WTC11 (cell line): ENCODE measurements at regions not wholly inside any gene's neighbourhood (a gene's known extent, or its start where the extent isn't known, plus 50 kb on each side); places are given as distances from the start of the nearest gene placed in this dataset.

Experiments
- ATAC-seq: fragments of 200-7000 bp; cut with Tn5 transposase; 2 replicates; pipeline ENCODE4 v1.10.0; 2021; ENCODE audit warnings: mild to moderate bottlenecking, moderate library complexity
- CTCF ChIA-PET: fragments of 300-600 bp; sonication (Branson Sonifier 250); formaldehyde crosslinking; loops from one replicate; lab custom pipeline; 2021; ENCODE audit warnings: antibody characterized with exemption; lab: Charles Lee
- POLR2A ChIA-PET: fragments of 350-600 bp; sonication (Branson Sonifier 250); formaldehyde crosslinking; loops from one replicate; lab custom pipeline; 2021; ENCODE audit warnings: antibody characterized with exemption; lab: Charles Lee
- DNase-seq: peaks from one replicate; pipeline ENCODE4 v3.0.0; 2021; ENCODE audit warnings: low spot score
- H3K27ac Mint-ChIP-seq: 2 replicates; pipeline ENCODE4 v1.8.0; 2021; ENCODE audit warnings: mixed read lengths
- H3K27me3 Mint-ChIP-seq: 2 replicates; pipeline ENCODE4 v1.8.0; 2021; ENCODE audit warnings: low read depth, mild to moderate bottlenecking, moderate library complexity, mixed read lengths
- H3K36me3 Mint-ChIP-seq: 2 replicates; pipeline ENCODE4 v1.8.0; 2021; ENCODE audit warnings: mixed read lengths
- H3K4me1 Mint-ChIP-seq: 2 replicates; pipeline ENCODE4 v1.8.0; 2022; ENCODE audit warnings: mixed read lengths
- H3K4me3 Mint-ChIP-seq: 2 replicates; pipeline ENCODE4 v1.8.0; 2021; ENCODE audit warnings: mild to moderate bottlenecking, moderate library complexity, mixed read lengths
- H3K9me3 Mint-ChIP-seq: 2 replicates; pipeline ENCODE4 v1.8.0; 2021; ENCODE audit warnings: mixed read lengths
- CREB1 ChIP-seq: sonication (generic); formaldehyde crosslinking; IDR thresholded peaks from 2 replicates; pipeline ENCODE4 v1.8.0; 2023; ENCODE audit warnings: mild to moderate bottlenecking, missing genetic modification reagents
- ELF4 ChIP-seq: sonication (generic); formaldehyde crosslinking; IDR thresholded peaks from 2 replicates; pipeline ENCODE4 v1.8.1; 2022; ENCODE audit warnings: low read depth, mild to moderate bottlenecking, moderate library complexity, missing genetic modification reagents
- FOXJ3 ChIP-seq: sonication (generic); formaldehyde crosslinking; IDR thresholded peaks from 2 replicates; pipeline ENCODE4 v1.9.0; 2021; ENCODE audit warnings: missing genetic modification reagents, mild to moderate bottlenecking, borderline replicate concordance
- GABPB1 ChIP-seq: sonication (generic); formaldehyde crosslinking; IDR thresholded peaks from 2 replicates; pipeline ENCODE4 v1.8.1; 2023; ENCODE audit warnings: mild to moderate bottlenecking, missing genetic modification reagents
- GRHL2 ChIP-seq: fragments of 250-450 bp; sonication (Bioruptor Pico); IDR thresholded peaks from 2 replicates; pipeline ENCODE4 v1.8.0; 2022; ENCODE audit warnings: mild to moderate bottlenecking, moderate library complexity; ENCODE audit not compliant: insufficient replicate concordance, severe bottlenecking
- IRF2 ChIP-seq: sonication (generic); formaldehyde crosslinking; IDR thresholded peaks from 2 replicates; pipeline ENCODE4 v1.8.0; 2022; ENCODE audit warnings: low read depth, missing genetic modification reagents, borderline replicate concordance
- JAZF1 ChIP-seq: fragments of 250-450 bp; sonication (Bioruptor Pico); IDR thresholded peaks from 2 replicates; pipeline ENCODE4 v1.9.0; 2021; ENCODE audit warnings: moderate library complexity, mild to moderate bottlenecking, inconsistent platforms
- KAT7 ChIP-seq: sonication (generic); formaldehyde crosslinking; IDR thresholded peaks from 2 replicates; pipeline ENCODE4 v1.8.1; 2023; ENCODE audit warnings: missing genetic modification reagents, mild to moderate bottlenecking, borderline replicate concordance
- NFATC4 ChIP-seq: fragments of 250-450 bp; sonication (Bioruptor Pico); IDR thresholded peaks from 2 replicates; pipeline ENCODE4 v1.9.0; 2021; ENCODE audit warnings: mild to moderate bottlenecking
- OVOL2 ChIP-seq: fragments of 250-450 bp; sonication (Bioruptor Pico); IDR thresholded peaks from 2 replicates; pipeline ENCODE4 v1.9.0; 2021; ENCODE audit warnings: mild to moderate bottlenecking, borderline replicate concordance
- SP1 ChIP-seq: sonication (generic); formaldehyde crosslinking; conservative IDR thresholded peaks from 2 replicates; pipeline ENCODE4 v1.8.1; 2022; ENCODE audit warnings: missing genetic modification reagents
- TEAD4 ChIP-seq: sonication (generic); formaldehyde crosslinking; IDR thresholded peaks from 2 replicates; pipeline ENCODE4 v1.8.0; 2022; ENCODE audit warnings: mild to moderate bottlenecking, missing genetic modification reagents
- ZNF263 ChIP-seq: sonication (generic); formaldehyde crosslinking; IDR thresholded peaks from 2 replicates; pipeline ENCODE4 v1.8.1; 2022; ENCODE audit warnings: low read depth, mild to moderate bottlenecking, moderate library complexity, missing genetic modification reagents
- ZSCAN18 ChIP-seq: fragments of 250-450 bp; sonication (Bioruptor Pico); IDR thresholded peaks from 2 replicates; pipeline ENCODE4 v2.1.2; 2022; ENCODE audit warnings: mild to moderate bottlenecking, moderate library complexity
- TF ChIP-seq, protein P1 (sequence below): sonication (generic); formaldehyde crosslinking; IDR thresholded peaks from 2 replicates; pipeline ENCODE4 v1.8.1; 2022; ENCODE audit warnings: mild to moderate bottlenecking, moderate library complexity, missing genetic modification reagents
- TF ChIP-seq, protein P2 (sequence below): sonication (generic); formaldehyde crosslinking; IDR thresholded peaks from 2 replicates; pipeline ENCODE4 v1.8.0; 2023; ENCODE audit warnings: mild to moderate bottlenecking, missing genetic modification reagents
- TF ChIP-seq, protein P3 (sequence below): fragments of 200-600 bp; IDR thresholded peaks from 2 replicates; pipeline ENCODE4 v1.8.0; 2022; ENCODE audit warnings: antibody characterized with exemption
- TF ChIP-seq, protein P4 (sequence below): fragments of 250-450 bp; sonication (Bioruptor Pico); IDR thresholded peaks from 2 replicates; pipeline ENCODE4 v1.8.0; 2021; ENCODE audit warnings: mild to moderate bottlenecking

- Mint-ChIP-seq H3K9me3 (peaks cover 23% of the 10 kb centered on the region), H3K27ac (no peak overlapping the region), H3K4me1 (no peaks in the 10 kb centered on the region), H3K27me3 (no peaks in the 10 kb centered on the region), H3K36me3 (peaks cover 2% of the 10 kb centered on the region), H3K4me3 (no peak overlapping the region)
- CTCF ChIA-PET = no interaction called here
- ATAC-seq = no peak
- no peak for DNase-seq
- POLR2A ChIA-PET = no interaction called here
- TF ChIP-seq GABPB1 (CRISPR knock-in tag) (0 out of 2 replicates have a peak, but pooled peaks have one; percentile 33), SP1 (CRISPR knock-in tag) (no peak)
Observed at GRCh38 chr3:28109829-28110228, 131.6 kb upstream of the CMC1 start.

- Mint-ChIP-seq H3K9me3 (peaks cover 33% of the 10 kb centered on the region), H3K36me3 (peaks cover 11% of the 10 kb centered on the region), H3K4me1 (no peaks in the 10 kb centered on the region), H3K4me3 (no peak overlapping the region), H3K27me3 (no peaks in the 10 kb centered on the region; the same call in 1 of the 2 replicates), H3K27ac (no peak overlapping the region)
- DNase-seq (no peak), ATAC-seq (no peak)
- TF ChIP-seq OVOL2 (no peak), ZNF263 (CRISPR knock-in tag) (no peak), GRHL2 (no peak), ELF4 (CRISPR knock-in tag) (no peak), ZSCAN18 (CRISPR knock-in tag) (no peak), KAT7 (CRISPR knock-in tag) (no peak), SP1 (CRISPR knock-in tag) (no peak), JAZF1 (CRISPR knock-in tag) (no peak), TEAD4 (CRISPR knock-in tag) (no peak), CREB1 (CRISPR knock-in tag) (no peak)
- TF ChIP-seq, protein P1, sequence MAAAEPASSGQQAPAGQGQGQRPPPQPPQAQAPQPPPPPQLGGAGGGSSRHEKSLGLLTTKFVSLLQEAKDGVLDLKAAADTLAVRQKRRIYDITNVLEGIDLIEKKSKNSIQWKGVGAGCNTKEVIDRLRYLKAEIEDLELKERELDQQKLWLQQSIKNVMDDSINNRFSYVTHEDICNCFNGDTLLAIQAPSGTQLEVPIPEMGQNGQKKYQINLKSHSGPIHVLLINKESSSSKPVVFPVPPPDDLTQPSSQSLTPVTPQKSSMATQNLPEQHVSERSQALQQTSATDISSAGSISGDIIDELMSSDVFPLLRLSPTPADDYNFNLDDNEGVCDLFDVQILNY (CRISPR knock-in tag) = no peak
- TF ChIP-seq, protein P2, sequence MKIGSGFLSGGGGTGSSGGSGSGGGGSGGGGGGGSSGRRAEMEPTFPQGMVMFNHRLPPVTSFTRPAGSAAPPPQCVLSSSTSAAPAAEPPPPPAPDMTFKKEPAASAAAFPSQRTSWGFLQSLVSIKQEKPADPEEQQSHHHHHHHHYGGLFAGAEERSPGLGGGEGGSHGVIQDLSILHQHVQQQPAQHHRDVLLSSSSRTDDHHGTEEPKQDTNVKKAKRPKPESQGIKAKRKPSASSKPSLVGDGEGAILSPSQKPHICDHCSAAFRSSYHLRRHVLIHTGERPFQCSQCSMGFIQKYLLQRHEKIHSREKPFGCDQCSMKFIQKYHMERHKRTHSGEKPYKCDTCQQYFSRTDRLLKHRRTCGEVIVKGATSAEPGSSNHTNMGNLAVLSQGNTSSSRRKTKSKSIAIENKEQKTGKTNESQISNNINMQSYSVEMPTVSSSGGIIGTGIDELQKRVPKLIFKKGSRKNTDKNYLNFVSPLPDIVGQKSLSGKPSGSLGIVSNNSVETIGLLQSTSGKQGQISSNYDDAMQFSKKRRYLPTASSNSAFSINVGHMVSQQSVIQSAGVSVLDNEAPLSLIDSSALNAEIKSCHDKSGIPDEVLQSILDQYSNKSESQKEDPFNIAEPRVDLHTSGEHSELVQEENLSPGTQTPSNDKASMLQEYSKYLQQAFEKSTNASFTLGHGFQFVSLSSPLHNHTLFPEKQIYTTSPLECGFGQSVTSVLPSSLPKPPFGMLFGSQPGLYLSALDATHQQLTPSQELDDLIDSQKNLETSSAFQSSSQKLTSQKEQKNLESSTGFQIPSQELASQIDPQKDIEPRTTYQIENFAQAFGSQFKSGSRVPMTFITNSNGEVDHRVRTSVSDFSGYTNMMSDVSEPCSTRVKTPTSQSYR (CRISPR knock-in tag) = no peak
- TF ChIP-seq, protein P3, sequence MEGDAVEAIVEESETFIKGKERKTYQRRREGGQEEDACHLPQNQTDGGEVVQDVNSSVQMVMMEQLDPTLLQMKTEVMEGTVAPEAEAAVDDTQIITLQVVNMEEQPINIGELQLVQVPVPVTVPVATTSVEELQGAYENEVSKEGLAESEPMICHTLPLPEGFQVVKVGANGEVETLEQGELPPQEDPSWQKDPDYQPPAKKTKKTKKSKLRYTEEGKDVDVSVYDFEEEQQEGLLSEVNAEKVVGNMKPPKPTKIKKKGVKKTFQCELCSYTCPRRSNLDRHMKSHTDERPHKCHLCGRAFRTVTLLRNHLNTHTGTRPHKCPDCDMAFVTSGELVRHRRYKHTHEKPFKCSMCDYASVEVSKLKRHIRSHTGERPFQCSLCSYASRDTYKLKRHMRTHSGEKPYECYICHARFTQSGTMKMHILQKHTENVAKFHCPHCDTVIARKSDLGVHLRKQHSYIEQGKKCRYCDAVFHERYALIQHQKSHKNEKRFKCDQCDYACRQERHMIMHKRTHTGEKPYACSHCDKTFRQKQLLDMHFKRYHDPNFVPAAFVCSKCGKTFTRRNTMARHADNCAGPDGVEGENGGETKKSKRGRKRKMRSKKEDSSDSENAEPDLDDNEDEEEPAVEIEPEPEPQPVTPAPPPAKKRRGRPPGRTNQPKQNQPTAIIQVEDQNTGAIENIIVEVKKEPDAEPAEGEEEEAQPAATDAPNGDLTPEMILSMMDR = no peak
- TF ChIP-seq, protein P4, sequence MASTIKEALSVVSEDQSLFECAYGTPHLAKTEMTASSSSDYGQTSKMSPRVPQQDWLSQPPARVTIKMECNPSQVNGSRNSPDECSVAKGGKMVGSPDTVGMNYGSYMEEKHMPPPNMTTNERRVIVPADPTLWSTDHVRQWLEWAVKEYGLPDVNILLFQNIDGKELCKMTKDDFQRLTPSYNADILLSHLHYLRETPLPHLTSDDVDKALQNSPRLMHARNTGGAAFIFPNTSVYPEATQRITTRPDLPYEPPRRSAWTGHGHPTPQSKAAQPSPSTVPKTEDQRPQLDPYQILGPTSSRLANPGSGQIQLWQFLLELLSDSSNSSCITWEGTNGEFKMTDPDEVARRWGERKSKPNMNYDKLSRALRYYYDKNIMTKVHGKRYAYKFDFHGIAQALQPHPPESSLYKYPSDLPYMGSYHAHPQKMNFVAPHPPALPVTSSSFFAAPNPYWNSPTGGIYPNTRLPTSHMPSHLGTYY = no peak
- ChIA-PET CTCF (no interaction called here), POLR2A (no interaction called here)
Observed at GRCh38 chr3:28110869-28111268, 130.6 kb upstream of the CMC1 start.

GRCh38 chr3:28114893-28115292 is 126.5 kb upstream of the CMC1 start:
- Mint-ChIP-seq H3K36me3 (peaks cover 14% of the 10 kb centered on the region), H3K27me3 (no peaks in the 10 kb centered on the region; the same call in 1 of the 2 replicates), H3K4me1 (peaks cover 28% of the 10 kb centered on the region), H3K9me3 (peaks cover 29% of the 10 kb centered on the region), H3K27ac (no peak overlapping the region), H3K4me3 (no peak overlapping the region)
- CTCF ChIA-PET = no interaction called here
- POLR2A ChIA-PET = no interaction called here
- DNase-seq (no peak), ATAC-seq (no peak)
- TF ChIP-seq FOXJ3 (CRISPR knock-in tag) (no peak), IRF2 (no peak), NFATC4 (CRISPR knock-in tag) (no peak), GABPB1 (CRISPR knock-in tag) (peak; percentile 44; the same call in 1 of the 2 replicates)
